ENCODE measurements at regions not wholly inside any gene's neighbourhood (a gene's known extent, or its start where the extent isn't known, plus 50 kb on each side); places are given as distances from the start of the nearest gene placed in this dataset.
"Not testable (repeated sequence)": the region's sequence is repeated elsewhere in the genome, so short reads cannot be mapped to it uniquely, and the experiment has no call there.

GRCh38 chr16:73107371-73107770, 59.4 kb upstream of the ZFHX3 start:
- CTCF ChIA-PET, result no interaction called here
- POLR2A ChIA-PET, result no interaction called here
- no peak for TF ChIP-seq CTCF (IDR thresholded peaks at IDR 0.05)
- Mint-ChIP-seq H3K27ac (no peak overlapping the region), H3K4me3 (no peak overlapping the region), H3K4me1 (ENCODE audit: low read depth) (no peaks in the 10 kb centered on the region), H3K27me3 (peaks cover 1% of the 10 kb centered on the region), H3K36me3 (ENCODE audit: low read depth) (no peaks in the 10 kb centered on the region), H3K9me3 (no peaks in the 10 kb centered on the region)
- no peak for DNase-seq
- ATAC-seq, result no peak
- intact Hi-C loops (cut with micrococcal nuclease), result no loop called here

DNA sequence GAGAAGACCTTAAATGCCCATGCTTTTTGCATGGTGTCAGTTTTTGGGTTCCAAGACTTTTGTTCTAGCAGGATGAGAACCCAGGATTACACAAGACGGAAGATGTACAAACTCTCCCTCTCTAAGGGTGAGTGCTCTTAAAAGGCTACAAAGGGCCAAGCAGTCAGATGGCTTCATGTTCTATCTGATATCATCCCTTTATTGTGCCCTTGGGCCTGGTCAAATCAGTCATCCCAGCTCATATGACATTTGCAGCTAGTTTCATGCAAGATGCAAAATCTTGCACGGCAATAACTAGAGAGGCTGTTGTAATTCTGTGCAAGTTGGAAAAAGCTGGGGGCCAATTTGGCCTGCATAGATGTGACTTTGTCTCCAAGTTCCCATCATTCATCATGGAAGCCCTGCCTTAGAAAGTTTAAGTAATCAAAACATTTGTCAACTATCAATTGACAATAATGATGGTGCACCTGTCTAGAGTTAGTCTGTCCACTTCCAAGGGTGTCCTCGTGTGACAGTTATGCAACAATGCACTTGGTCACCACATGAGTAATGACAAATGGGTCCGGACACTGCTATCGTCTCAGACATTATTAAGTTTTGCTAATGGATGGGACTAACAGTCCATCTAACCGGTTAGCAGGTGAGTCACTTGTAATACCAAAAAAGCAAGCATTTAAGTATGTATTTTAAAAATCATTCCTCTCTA, 58.6 kb upstream of the ZFHX3 start:
- ATAC-seq (no peak), DNase-seq (no peak)
- Mint-ChIP-seq H3K27me3 (no peaks in the 10 kb centered on the region), H3K4me1 (ENCODE audit: low read depth) (no peaks in the 10 kb centered on the region), H3K9me3 (no peaks in the 10 kb centered on the region), H3K36me3 (ENCODE audit: low read depth) (no peaks in the 10 kb centered on the region), H3K4me3 (no peak overlapping the region), H3K27ac (no peak overlapping the region)
- POLR2A ChIA-PET, result no interaction called here
- CTCF ChIA-PET, result no interaction called here
- no peak for TF ChIP-seq CTCF (IDR thresholded peaks at IDR 0.05)
- intact Hi-C loops (cut with micrococcal nuclease), result no loop called here

DNA sequence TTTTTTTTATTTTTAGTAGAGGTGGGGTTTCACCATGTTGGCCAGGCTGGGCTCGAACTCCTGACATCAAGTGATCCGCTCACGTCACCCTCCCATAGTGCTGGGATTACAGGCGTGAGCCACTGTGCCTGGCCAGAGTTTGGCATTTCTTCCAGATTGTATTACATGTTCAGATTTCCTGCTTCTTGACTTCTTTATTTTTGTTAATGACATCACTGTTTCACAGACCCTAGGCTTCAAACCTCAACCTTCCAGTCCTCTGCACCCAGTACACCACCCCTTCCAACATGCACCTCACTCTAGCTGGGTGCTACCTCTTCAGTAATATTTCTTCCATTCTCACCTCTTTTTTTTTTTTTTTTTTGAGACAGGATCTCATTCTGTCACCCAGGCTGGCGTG, 53.6 kb upstream of the ZFHX3 start:
- Mint-ChIP-seq H3K27me3 (no peaks in the 10 kb centered on the region), H3K9me3 (no peaks in the 10 kb centered on the region), H3K4me1 (ENCODE audit: low read depth) (no peaks in the 10 kb centered on the region), H3K4me3 (no peak overlapping the region), H3K36me3 (ENCODE audit: low read depth) (no peaks in the 10 kb centered on the region), H3K27ac (no peak overlapping the region)
- TF ChIP-seq CTCF (IDR thresholded peaks at IDR 0.05), result no peak
- ChIA-PET POLR2A (no interaction called here), CTCF (no interaction called here)
- DNase-seq (no peak), ATAC-seq (no peak)
- intact Hi-C loops (cut with micrococcal nuclease), result no loop called here

GRCh38 chr16:73099601-73100000, 51.7 kb upstream of the ZFHX3 start:
- DNase-seq; H3K27me3 Mint-ChIP-seq; intact Hi-C loops (cut with micrococcal nuclease); H3K27ac Mint-ChIP-seq; CTCF ChIA-PET; H3K9me3 Mint-ChIP-seq; ATAC-seq; POLR2A ChIA-PET; H3K4me1 Mint-ChIP-seq (ENCODE audit: low read depth); H3K36me3 Mint-ChIP-seq (ENCODE audit: low read depth); H3K4me3 Mint-ChIP-seq: not testable (repeated sequence)
